Heart left ventricle (tissue), 16 donors: ENCODE measurements at regions not wholly inside any gene's neighbourhood (a gene's known extent, or its start where the extent isn't known, plus 50 kb on each side); places are given as distances from the start of the nearest gene placed in this dataset.
"Not testable (repeated sequence)": the region's sequence is repeated elsewhere in the genome, so short reads cannot be mapped to it uniquely, and the experiment has no call there.

Source experiments
- ATAC-seq, 4 donors: fragments of 200-7000 bp; cut with Tn5 transposase; one replicate each; pipeline ENCODE4 v1.9.1; 2020 to 2022; ENCODE audit warnings: moderate library complexity in 4 of 4, mild to moderate bottlenecking in 3 of 4, moderate number of reproducible peaks in 1 of 4
- DNase-seq, 5 donors: peaks; one replicate each; pipeline ENCODE4 v3.0.0-alpha.2; 2020
- H3K27ac ChIP-seq, 12 donors: fragments of 200-600 bp; sonication (generic) in 4 of 12; one replicate each; pipeline versions ENCODE4 v1.5.0 to v1.8.0; 2016 to 2022; ENCODE audit warnings: mild to moderate bottlenecking in 2 of 12
- H3K27me3 ChIP-seq, 9 donors: fragments of 200-600 bp; sonication (generic) in 2 of 9; one replicate each; pipeline versions ENCODE4 v1.5.1 to v1.8.0; 2016 to 2022; ENCODE audit warnings: mild to moderate bottlenecking in 3 of 9
- H3K36me3 ChIP-seq, 9 donors: fragments of 200-600 bp; sonication (generic) in 2 of 9; one replicate each; pipeline versions ENCODE4 v1.5.0 to v1.8.0; 2018 to 2022; ENCODE audit warnings: mild to moderate bottlenecking in 2 of 9
- H3K4me1 ChIP-seq, 12 donors: fragments of 200-600 bp; sonication (generic) in 4 of 12; one replicate each; pipeline versions ENCODE4 v1.5.0 to v1.8.0; 2016 to 2022; ENCODE audit warnings: mild to moderate bottlenecking in 3 of 12
- H3K4me3 ChIP-seq, 12 donors: fragments of 200-600 bp; sonication (generic) in 4 of 12; one replicate each; pipeline versions ENCODE4 v1.5.0 to v1.8.0; 2017 to 2022; ENCODE audit warnings: mild to moderate bottlenecking in 9 of 12, moderate library complexity in 4 of 12
- H3K9me3 ChIP-seq, 12 donors: fragments of 200-600 bp; sonication (generic) in 4 of 12; one replicate each; pipeline versions ENCODE4 v1.5.0 to v1.8.0; 2016 to 2022; ENCODE audit warnings: mild to moderate bottlenecking in 1 of 12
- CTCF ChIP-seq, 12 donors: fragments of 200-600 bp; sonication (generic) in 4 of 12; IDR thresholded peaks; one replicate each; pipeline versions ENCODE4 v1.5.0 to v1.8.0; 2018 to 2022; ENCODE audit warnings: antibody characterized with exemption in 12 of 12, mild to moderate bottlenecking in 5 of 12
- POLR2A ChIP-seq, 2 donors: fragments of 450-650 bp; IDR thresholded peaks; one replicate each; pipeline ENCODE4 v1.6.1; 2017; ENCODE audit warnings: antibody characterized with exemption in 2 of 2, mild to moderate bottlenecking in 2 of 2, moderate library complexity in 2 of 2
- WGBS, 4 donors: extraction: QIAGEN DNeasy Blood & Tissue Kit in 2 of 4; methylation state at CpG; one replicate each; pipeline versions ENCODE4 v1.1.5 to v1.1.7; 2013 to 2018; 5-methylcytosine and 5-hydroxymethylcytosine counted together
- intact Hi-C, 10 donors: fragments of 100-400 bp; cut with DNase I; formaldehyde crosslinking; loops; one replicate each; pipeline versions ENCODE4 v1.11.1 to v1.14.2; 2022
- donor health status: ischemic (EF 13 %, LVEDD 7.1; RV severe dilation, severe dysfunction).
- donor health status: healthy with polysubstance abuse.
- donor health status: DM: no; HTN: yes; CAD: no.
- donor health status: DM: no; HTN: no; CAD: no.
- donor health status: ischemic (EF 25% LVEDD 6.9; RV normal size, moderate dysfunction).
- donor health status: ischemic (EF 25% LVEDD 5.7; RV mildly dilated, moderate dysfunction).
- donor health status: healthy.
- donor health status: DM: yes; HTN: yes; CAD: no.
- donor health status: ischemic (EF 35%, LVEDD 5.7; RV mildly dilated, moderate dysfunction).
- donor health status: nonischemic (EF 11% LVEDD 7.7; RV severe dilation, severe dysfunction).
- donor health status: DM: yes; HTN: yes; CAD: no.
- donor health status: PGD.
- donor health status: ischemic (EF 29% LVEDD 5.4; RV normal size, mild dysfunction).
- donor health status: nonischemic (EF 23%, LVEDD 6.1; RV moderate dilation, normal function).

- Histone ChIP-seq H3K36me3 (no peaks in the 10 kb centered on the region), H3K27ac (no peak overlapping the region), H3K4me1 (no peaks in the 10 kb centered on the region), H3K27me3 (no peaks in the 10 kb centered on the region), H3K4me3 (no peak overlapping the region), H3K9me3 (no peaks in the 10 kb centered on the region)
- no peak for ATAC-seq
- DNase-seq, result no peak
- TF ChIP-seq CTCF (IDR thresholded peaks at IDR 0.05) (no peak), POLR2A (IDR thresholded peaks at IDR 0.05) (no peak)
- 72 to 80% (median 77%) methylated on average over 1 of the region's 1 CpG for WGBS, 4 donors
- intact Hi-C loops, result no loop called here
These were observed 83.4 kb downstream of the MAB21L3 start for GRCh38 chr1:116194568-116194967.

GRCh38 chr1:116195077-116195868 lies 84.1 kb downstream of the MAB21L3 start:
- no peaks in the 10 kb centered on the region for H3K4me1 ChIP-seq
- no peak for ATAC-seq
- no peak overlapping the region for H3K4me3 ChIP-seq
- H3K9me3 ChIP-seq, result no peaks in the 10 kb centered on the region
- no peaks in the 10 kb centered on the region for H3K36me3 ChIP-seq
- 25 to 53% (median 48%) methylated on average over 1 of the region's 1 CpG for WGBS, 4 donors
- TF ChIP-seq POLR2A (IDR thresholded peaks at IDR 0.05) (no peak), CTCF (IDR thresholded peaks at IDR 0.05) (no peak)
- intact Hi-C loops, result no loop called here
- no peak overlapping the region for H3K27ac ChIP-seq
- no peak for DNase-seq
- no peaks in the 10 kb centered on the region for H3K27me3 ChIP-seq

GRCh38 chr1:116200343-116200742 lies 89.1 kb downstream of the MAB21L3 start:
- H3K4me3 ChIP-seq, H3K27ac ChIP-seq, H3K4me1 ChIP-seq, H3K9me3 ChIP-seq, ATAC-seq, H3K36me3 ChIP-seq, H3K27me3 ChIP-seq, DNase-seq, intact Hi-C loops: not testable (repeated sequence)
- 66 to 74% (median 71%) methylated on average over 2 of the region's 2 CpGs for WGBS, 4 donors

- ATAC-seq (no peak), DNase-seq (no peak)
- no peaks in the 10 kb centered on the region for H3K4me1 ChIP-seq
- H3K27ac ChIP-seq, result no peak overlapping the region
- H3K36me3 ChIP-seq, result no peaks in the 10 kb centered on the region
- H3K27me3 ChIP-seq, result no peaks in the 10 kb centered on the region
- WGBS, 4 donors, result 88 to 92% (median 89%) methylated on average over 3 of the region's 3 CpGs
- intact Hi-C loops, result no loop called here
- H3K9me3 ChIP-seq, result peaks cover 0 to 5% (median 0%) of the 10 kb centered on the region in 12 donors
- H3K4me3 ChIP-seq, result no peak overlapping the region
- no peak for TF ChIP-seq CTCF (IDR thresholded peaks at IDR 0.05)
- TF ChIP-seq POLR2A (IDR thresholded peaks at IDR 0.05), result no peak
These were observed 90.7 kb downstream of the MAB21L3 start for GRCh38 chr1:116201911-116202310.
